ENCODE measurements at regions not wholly inside any gene's neighbourhood (a gene's known extent, or its start where the extent isn't known, plus 50 kb on each side); places are given as distances from the start of the nearest gene placed in this dataset.

GRCh38 chr20:6693178-6693807 lies 74.2 kb upstream of the BMP2 start:
- no peak overlapping the region for H3K4me3 ChIP-seq (ENCODE audit: low read depth, low read length)
- no peak for TF ChIP-seq CTCF (IDR thresholded peaks at IDR 0.05; ENCODE audit: borderline replicate concordance, insufficient read depth, low read depth, low read length)

- TF ChIP-seq CTCF (IDR thresholded peaks at IDR 0.05; ENCODE audit: borderline replicate concordance, insufficient read depth, low read depth, low read length) = no peak
- no peak overlapping the region for H3K4me3 ChIP-seq (ENCODE audit: low read depth, low read length)
These were observed 74.8 kb upstream of the BMP2 start for GRCh38 chr20:6692566-6693173.

GRCh38 chr20:6691516-6691915 lies 76.0 kb upstream of the BMP2 start:
- TF ChIP-seq CTCF (IDR thresholded peaks at IDR 0.05; ENCODE audit: borderline replicate concordance, insufficient read depth, low read depth, low read length) = no peak
- no peak overlapping the region for H3K4me3 ChIP-seq (ENCODE audit: low read depth, low read length)

GRCh38 chr20:6689339-6689973 lies 78.0 kb upstream of the BMP2 start:
- TF ChIP-seq CTCF (IDR thresholded peaks at IDR 0.05; ENCODE audit: borderline replicate concordance, insufficient read depth, low read depth, low read length) = no peak
- H3K4me3 ChIP-seq (ENCODE audit: low read depth, low read length) = no peak overlapping the region

- TF ChIP-seq CTCF (IDR thresholded peaks at IDR 0.05; ENCODE audit: borderline replicate concordance, insufficient read depth, low read depth, low read length) = no peak
- no peak overlapping the region for H3K4me3 ChIP-seq (ENCODE audit: low read depth, low read length)
These were observed 81.3 kb upstream of the BMP2 start for GRCh38 chr20:6686171-6686570.

GRCh38 chr20:6685626-6686025 lies 81.9 kb upstream of the BMP2 start:
- TF ChIP-seq CTCF (IDR thresholded peaks at IDR 0.05; ENCODE audit: borderline replicate concordance, insufficient read depth, low read depth, low read length) = no peak
- no peak overlapping the region for H3K4me3 ChIP-seq (ENCODE audit: low read depth, low read length)

GRCh38 chr20:6685181-6685582 lies 82.3 kb upstream of the BMP2 start:
- H3K4me3 ChIP-seq (ENCODE audit: low read depth, low read length) = no peak overlapping the region
- no peak for TF ChIP-seq CTCF (IDR thresholded peaks at IDR 0.05; ENCODE audit: borderline replicate concordance, insufficient read depth, low read depth, low read length)

Measured in GM12875 (cell line).